ENCODE measurements at regions not wholly inside any gene's neighbourhood (a gene's known extent, or its start where the extent isn't known, plus 50 kb on each side); places are given as distances from the start of the nearest gene placed in this dataset.

GRCh38 chr3:187590861-187591576 lies 79.2 kb downstream of the SST start (continued):
- TF ChIP-seq TEAD4 (IDR thresholded peaks at IDR 0.05; ENCODE audit: low read depth, low read length) (no peak), CHD1 (IDR thresholded peaks at IDR 0.05; ENCODE audit: low read depth, low read length) (no peak), JUN (IDR thresholded peaks at IDR 0.05; ENCODE audit: low read depth, low read length) (no peak)

Measured in H1 (cell line).